ENCODE measurements at regions not wholly inside any gene's neighbourhood (a gene's known extent, or its start where the extent isn't known, plus 50 kb on each side); places are given as distances from the start of the nearest gene placed in this dataset.

- TF ChIP-seq, protein P1, sequence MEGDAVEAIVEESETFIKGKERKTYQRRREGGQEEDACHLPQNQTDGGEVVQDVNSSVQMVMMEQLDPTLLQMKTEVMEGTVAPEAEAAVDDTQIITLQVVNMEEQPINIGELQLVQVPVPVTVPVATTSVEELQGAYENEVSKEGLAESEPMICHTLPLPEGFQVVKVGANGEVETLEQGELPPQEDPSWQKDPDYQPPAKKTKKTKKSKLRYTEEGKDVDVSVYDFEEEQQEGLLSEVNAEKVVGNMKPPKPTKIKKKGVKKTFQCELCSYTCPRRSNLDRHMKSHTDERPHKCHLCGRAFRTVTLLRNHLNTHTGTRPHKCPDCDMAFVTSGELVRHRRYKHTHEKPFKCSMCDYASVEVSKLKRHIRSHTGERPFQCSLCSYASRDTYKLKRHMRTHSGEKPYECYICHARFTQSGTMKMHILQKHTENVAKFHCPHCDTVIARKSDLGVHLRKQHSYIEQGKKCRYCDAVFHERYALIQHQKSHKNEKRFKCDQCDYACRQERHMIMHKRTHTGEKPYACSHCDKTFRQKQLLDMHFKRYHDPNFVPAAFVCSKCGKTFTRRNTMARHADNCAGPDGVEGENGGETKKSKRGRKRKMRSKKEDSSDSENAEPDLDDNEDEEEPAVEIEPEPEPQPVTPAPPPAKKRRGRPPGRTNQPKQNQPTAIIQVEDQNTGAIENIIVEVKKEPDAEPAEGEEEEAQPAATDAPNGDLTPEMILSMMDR (IDR thresholded peaks at IDR 0.05; ENCODE audit: insufficient read depth, low read depth, low read length, missing control alignments) = no peak
- DNase-seq (ENCODE audit: low read depth) = no peak
These were observed 453.8 kb upstream of the TMEM132C start for GRCh38 chr12:127813147-127813546.

DNA sequence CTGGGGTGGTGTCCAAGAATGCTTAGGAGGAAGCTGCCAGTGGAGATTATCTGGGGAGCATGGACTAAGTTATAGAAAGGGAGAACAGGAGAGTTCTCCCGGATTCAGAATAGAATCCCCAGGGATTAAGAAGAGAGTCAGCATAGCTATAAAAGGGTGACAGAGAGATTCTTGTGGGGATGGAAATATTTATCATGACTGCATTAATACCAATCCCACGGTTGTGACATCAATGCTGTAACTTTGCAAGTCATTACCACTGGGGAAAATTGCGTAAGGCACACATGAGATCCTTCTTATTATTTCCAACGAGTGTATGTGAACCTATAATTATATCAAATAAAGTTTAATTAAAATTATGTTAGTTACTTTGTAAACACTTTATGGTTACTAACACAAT, 447.9 kb upstream of the TMEM132C start:
- no peak for DNase-seq (ENCODE audit: low read depth)
- no peak overlapping the region for H3K4me3 ChIP-seq (ENCODE audit: low read length)
- TF ChIP-seq, protein P1 (IDR thresholded peaks at IDR 0.05; ENCODE audit: insufficient read depth, low read depth, low read length, missing control alignments) = no peak

More at GRCh38 chr12:127813147-127813546, 453.8 kb upstream of the TMEM132C start:
- no peak overlapping the region for H3K4me3 ChIP-seq (ENCODE audit: low read length)

- no peak for DNase-seq (ENCODE audit: low read depth)
- no peak overlapping the region for H3K4me3 ChIP-seq (ENCODE audit: low read length)
- TF ChIP-seq, protein P1 (IDR thresholded peaks at IDR 0.05; ENCODE audit: insufficient read depth, low read depth, low read length, missing control alignments) = no peak
These were observed 446.7 kb upstream of the TMEM132C start for GRCh38 chr12:127820271-127820670.

DNA sequence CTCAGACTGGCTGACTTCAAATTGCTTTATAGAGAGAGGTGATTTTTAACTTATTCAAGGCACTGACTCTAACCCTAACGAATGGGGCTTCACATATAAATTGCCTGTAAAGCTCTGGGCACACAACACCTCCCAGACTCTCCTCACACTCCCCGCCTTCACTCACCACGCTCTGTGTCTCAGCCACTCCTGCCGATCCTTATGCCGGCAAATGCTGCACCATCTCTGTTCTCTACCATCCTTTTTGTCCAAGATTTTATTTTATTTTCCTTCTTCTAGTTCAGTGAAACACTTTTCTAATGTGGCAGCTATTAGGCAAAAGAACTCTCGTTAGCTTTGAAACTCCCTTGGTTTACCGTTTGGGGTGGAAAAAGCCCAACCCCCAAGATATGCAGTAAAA, 446.1 kb upstream of the TMEM132C start:
- TF ChIP-seq, protein P1 (IDR thresholded peaks at IDR 0.05; ENCODE audit: insufficient read depth, low read depth, low read length, missing control alignments) = no peak
- no peak overlapping the region for H3K4me3 ChIP-seq (ENCODE audit: low read length)
- no peak for DNase-seq (ENCODE audit: low read depth)

- no peak for DNase-seq (ENCODE audit: low read depth)
- no peak overlapping the region for H3K4me3 ChIP-seq (ENCODE audit: low read length)
- TF ChIP-seq, protein P1 (IDR thresholded peaks at IDR 0.05; ENCODE audit: insufficient read depth, low read depth, low read length, missing control alignments) = no peak
These were observed 444.1 kb upstream of the TMEM132C start for GRCh38 chr12:127822809-127823411.

- TF ChIP-seq, protein P1 (IDR thresholded peaks at IDR 0.05; ENCODE audit: insufficient read depth, low read depth, low read length, missing control alignments) = no peak
- no peak overlapping the region for H3K4me3 ChIP-seq (ENCODE audit: low read length)
- no peak for DNase-seq (ENCODE audit: low read depth)
These were observed 443.2 kb upstream of the TMEM132C start for GRCh38 chr12:127823801-127824200.

All from epithelial cell of esophagus (primary cell).